ENCODE measurements at regions not wholly inside any gene's neighbourhood (a gene's known extent, or its start where the extent isn't known, plus 50 kb on each side); places are given as distances from the start of the nearest gene placed in this dataset.

- H3K4me3 ChIP-seq (ENCODE audit: low read depth, low read length): no peak overlapping the region
- TF ChIP-seq CTCF (IDR thresholded peaks at IDR 0.05; ENCODE audit: low read depth, low read length): no peak
Observed at GRCh38 chr7:47080816-47081215, 501.1 kb downstream of the TNS3 start.

- no peak for TF ChIP-seq CTCF (IDR thresholded peaks at IDR 0.05; ENCODE audit: low read depth, low read length)
- no peak overlapping the region for H3K4me3 ChIP-seq (ENCODE audit: low read depth, low read length)
Observed at GRCh38 chr7:47078241-47078640, 503.7 kb downstream of the TNS3 start.

GRCh38 chr7:47074702-47075153 lies 507.2 kb downstream of the TNS3 start:
- H3K4me3 ChIP-seq (ENCODE audit: low read depth, low read length): no peak overlapping the region

GRCh38 chr7:47073284-47073683 lies 508.6 kb downstream of the TNS3 start:
- H3K4me3 ChIP-seq (ENCODE audit: low read depth, low read length): no peak overlapping the region
- no peak for TF ChIP-seq CTCF (IDR thresholded peaks at IDR 0.05; ENCODE audit: low read depth, low read length)

More at GRCh38 chr7:47074702-47075153, 507.2 kb downstream of the TNS3 start:
- TF ChIP-seq CTCF (IDR thresholded peaks at IDR 0.05; ENCODE audit: low read depth, low read length): no peak

- H3K4me3 ChIP-seq (ENCODE audit: low read depth, low read length): no peak overlapping the region
- no peak for TF ChIP-seq CTCF (IDR thresholded peaks at IDR 0.05; ENCODE audit: low read depth, low read length)
Observed at GRCh38 chr7:47071866-47072265, 510.0 kb downstream of the TNS3 start.

- TF ChIP-seq CTCF (IDR thresholded peaks at IDR 0.05; ENCODE audit: low read depth, low read length): no peak
- H3K4me3 ChIP-seq (ENCODE audit: low read depth, low read length): no peak overlapping the region
Observed at GRCh38 chr7:47069385-47070076, 512.4 kb downstream of the TNS3 start.

GRCh38 chr7:47066976-47067614 lies 514.8 kb downstream of the TNS3 start:
- no peak overlapping the region for H3K4me3 ChIP-seq (ENCODE audit: low read depth, low read length)
- no peak for TF ChIP-seq CTCF (IDR thresholded peaks at IDR 0.05; ENCODE audit: low read depth, low read length)

All from WI38 (cell line).